Caco-2 (cell line): ENCODE measurements at regions not wholly inside any gene's neighbourhood (a gene's known extent, or its start where the extent isn't known, plus 50 kb on each side); places are given as distances from the start of the nearest gene placed in this dataset.
A peak's percentile ranks its signal among the peaks of the same experiment; 100 is the strongest.

Experiments
- BruUV-seq: library from RNA; stranded (reverse); fragments of 400-500 nt; replicated peaks from 2 replicates; lab custom pipeline; 2021; lab: Mats Ljungman, UMichigan
- CTCF ChIA-PET: fragments of 300-600 bp; sonication (Branson Sonifier 250); formaldehyde crosslinking; loops from one replicate; lab custom pipeline; 2022; ENCODE audit warnings: antibody characterized with exemption; lab: Charles Lee
- POLR2A ChIA-PET: fragments of 300-600 bp; sonication (Branson Sonifier 250); formaldehyde crosslinking; loops from one replicate; lab custom pipeline; 2022; ENCODE audit warnings: antibody characterized with exemption; lab: Charles Lee
- DNase-seq, 2 experiments: peaks; one replicate each; pipeline versions ENCODE4 v3.0.0 to v3.0.0-alpha.2; 2020 to 2022
- H3K27me3 ChIP-seq: replicated peaks from 2 replicates; pipeline ENCODE4 v1.6.0; 2011; ENCODE audit warnings: low read length; ENCODE audit not compliant: control insufficient read depth, insufficient read depth
- H3K36me3 ChIP-seq: 2 replicates; pipeline ENCODE4 v1.5.1; 2011; ENCODE audit warnings: low read length; ENCODE audit not compliant: control insufficient read depth, insufficient read depth
- H3K4me1 ChIP-seq: fragments of 250-450 bp; sonication (Bioruptor Pico); 2 replicates; pipeline ENCODE4 v1.5.1; 2020; ENCODE audit warnings: mild to moderate bottlenecking
- H3K4me3 ChIP-seq: 2 replicates; pipeline ENCODE4 v1.5.1; 2011; ENCODE audit warnings: low read depth, mild to moderate bottlenecking, control low read depth, low read length
- H3K9me3 ChIP-seq: fragments of 250-450 bp; sonication (Bioruptor Pico); 2 replicates; pipeline ENCODE4 v1.5.1; 2020; ENCODE audit warnings: mild to moderate bottlenecking, moderate library complexity
- H3K27ac Mint-ChIP-seq: one replicate; pipeline ENCODE4 v1.8.0; 2022; ENCODE audit warnings: mixed read lengths; ENCODE audit not compliant: unreplicated experiment
- H3K27me3 Mint-ChIP-seq: one replicate; pipeline ENCODE4 v1.8.0; 2022; ENCODE audit warnings: mixed read lengths; ENCODE audit not compliant: insufficient read depth, unreplicated experiment
- H3K36me3 Mint-ChIP-seq: one replicate; pipeline ENCODE4 v1.8.0; 2022; ENCODE audit warnings: mild to moderate bottlenecking, mixed read lengths; ENCODE audit not compliant: insufficient read depth, unreplicated experiment
- H3K4me1 Mint-ChIP-seq: one replicate; pipeline ENCODE4 v1.8.0; 2022; ENCODE audit warnings: low read depth, mixed read lengths; ENCODE audit not compliant: unreplicated experiment
- H3K4me3 Mint-ChIP-seq: one replicate; pipeline ENCODE4 v1.8.0; 2022; ENCODE audit warnings: mild to moderate bottlenecking, moderate library complexity, mixed read lengths; ENCODE audit not compliant: unreplicated experiment
- H3K9me3 Mint-ChIP-seq: one replicate; pipeline ENCODE4 v1.8.0; 2022; ENCODE audit warnings: mixed read lengths; ENCODE audit not compliant: unreplicated experiment
- intact Hi-C: fragments of 100-400 bp; cut with micrococcal nuclease; formaldehyde crosslinking; loops from one replicate; pipeline ENCODE4 v1.10.0; 2022; ENCODE audit not compliant: unreplicated experiment
- TF ChIP-seq, protein P1 (sequence below), 2 experiments: fragments of 200-600 bp in 1 of 2; IDR thresholded peaks; 1 replicate in 1 of 2; 2 replicates in 1 of 2; pipeline versions ENCODE4 v1.5.1 to v1.8.0; 2011 to 2022; ENCODE audit warnings: antibody characterized with exemption in 1 of 2, control low read depth in 1 of 2, inconsistent platforms in 1 of 2, low read depth in 1 of 2, low read length in 1 of 2, mild to moderate bottlenecking in 1 of 2, moderate library complexity in 1 of 2; ENCODE audit not compliant: insufficient read depth in 1 of 2, severe bottlenecking in 1 of 2, unreplicated experiment in 1 of 2

GRCh38 chr4:138910914-138911336, 104.7 kb upstream of the NOCT start:
- no peaks in the 10 kb centered on the region for H3K27me3 ChIP-seq
- H3K4me3 ChIP-seq, result no peak overlapping the region
- H3K9me3 Mint-ChIP-seq, result no peaks in the 10 kb centered on the region
- H3K36me3 Mint-ChIP-seq, result no peaks in the 10 kb centered on the region
- no peaks in the 10 kb centered on the region for H3K36me3 ChIP-seq
- H3K4me3 Mint-ChIP-seq, result peak overlapping the region; percentile 18
- BruUV-seq, result no TSS peak
- peak overlapping the region; percentile 61 for H3K27ac Mint-ChIP-seq
- ChIA-PET CTCF (interaction anchor here (2.1 kb wide), 1 partner anchor 27 kb away, joined by 9 read pairs; no protein-coding TSS in a partner anchor), POLR2A (no interaction called here)
- H3K4me1 ChIP-seq, result peaks cover 13% of the 10 kb centered on the region
- H3K9me3 ChIP-seq, result no peaks in the 10 kb centered on the region
- peaks cover 15% of the 10 kb centered on the region for H3K4me1 Mint-ChIP-seq
- TF ChIP-seq, protein P1, sequence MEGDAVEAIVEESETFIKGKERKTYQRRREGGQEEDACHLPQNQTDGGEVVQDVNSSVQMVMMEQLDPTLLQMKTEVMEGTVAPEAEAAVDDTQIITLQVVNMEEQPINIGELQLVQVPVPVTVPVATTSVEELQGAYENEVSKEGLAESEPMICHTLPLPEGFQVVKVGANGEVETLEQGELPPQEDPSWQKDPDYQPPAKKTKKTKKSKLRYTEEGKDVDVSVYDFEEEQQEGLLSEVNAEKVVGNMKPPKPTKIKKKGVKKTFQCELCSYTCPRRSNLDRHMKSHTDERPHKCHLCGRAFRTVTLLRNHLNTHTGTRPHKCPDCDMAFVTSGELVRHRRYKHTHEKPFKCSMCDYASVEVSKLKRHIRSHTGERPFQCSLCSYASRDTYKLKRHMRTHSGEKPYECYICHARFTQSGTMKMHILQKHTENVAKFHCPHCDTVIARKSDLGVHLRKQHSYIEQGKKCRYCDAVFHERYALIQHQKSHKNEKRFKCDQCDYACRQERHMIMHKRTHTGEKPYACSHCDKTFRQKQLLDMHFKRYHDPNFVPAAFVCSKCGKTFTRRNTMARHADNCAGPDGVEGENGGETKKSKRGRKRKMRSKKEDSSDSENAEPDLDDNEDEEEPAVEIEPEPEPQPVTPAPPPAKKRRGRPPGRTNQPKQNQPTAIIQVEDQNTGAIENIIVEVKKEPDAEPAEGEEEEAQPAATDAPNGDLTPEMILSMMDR (IDR thresholded peaks at IDR 0.05; ENCODE audit: insufficient read depth in 1 of 2, low read depth in 1 of 2, low read length in 1 of 2, severe bottlenecking in 1 of 2, unreplicated experiment in 1 of 2), result no peak
- peak; percentile 65 to 71 for DNase-seq
- intact Hi-C loops, result loop anchor here (1.0 to 10.0 kb wide), 3 partner anchors 13 to 816 kb away; no protein-coding TSS in a partner anchor
- H3K27me3 Mint-ChIP-seq, result no peaks in the 10 kb centered on the region

DNA sequence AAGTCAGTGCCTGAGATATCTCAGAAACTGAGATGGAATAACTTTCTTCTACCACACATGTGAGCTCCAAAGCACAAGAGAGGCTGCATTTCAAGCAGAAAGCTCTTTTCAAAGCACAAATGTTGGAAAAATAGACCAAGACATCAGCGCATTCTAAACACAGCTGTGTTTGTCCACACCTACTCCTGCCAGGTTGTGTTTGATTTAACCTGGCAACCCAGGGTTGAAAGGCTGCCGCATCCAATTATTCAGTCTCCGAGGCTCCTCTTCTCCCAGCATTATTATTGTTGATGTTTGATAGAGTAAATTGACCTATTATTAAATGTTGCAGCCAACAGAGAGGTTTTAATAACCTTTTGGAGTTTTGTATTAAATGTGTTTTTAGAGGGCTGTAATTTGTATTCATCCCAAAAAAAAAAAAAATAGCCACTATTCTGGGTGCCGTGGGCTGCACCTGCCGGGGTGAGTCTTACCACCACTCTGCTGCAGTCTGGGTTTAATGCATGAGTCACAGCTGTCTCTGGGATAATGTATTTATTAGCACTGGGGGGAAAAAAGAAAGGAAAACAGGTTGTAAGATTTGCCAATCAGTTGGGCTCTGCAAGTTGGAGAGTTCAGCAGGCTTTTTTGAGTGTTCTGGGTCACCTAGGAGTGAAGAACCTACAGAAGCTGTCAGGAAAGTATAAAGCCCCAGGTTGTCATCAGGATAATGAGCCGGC, 105.2 kb upstream of the NOCT start:
- Mint-ChIP-seq H3K4me3 (peak overlapping the region; percentile 18), H3K27ac (peak overlapping the region; percentile 61), H3K36me3 (no peaks in the 10 kb centered on the region), H3K27me3 (no peaks in the 10 kb centered on the region), H3K9me3 (no peaks in the 10 kb centered on the region), H3K4me1 (peaks cover 15% of the 10 kb centered on the region)
- CTCF ChIA-PET, result interaction anchor here (2.1 kb wide), 1 partner anchor 28 kb away, joined by 9 read pairs; no protein-coding TSS in a partner anchor
- H3K9me3 ChIP-seq, result peaks cover 3% of the 10 kb centered on the region; the same call in 1 of the 2 replicates
- peaks cover 13% of the 10 kb centered on the region for H3K4me1 ChIP-seq
- intact Hi-C loops, result loop anchor here (1.0 to 10.0 kb wide), 3 partner anchors 12 to 816 kb away; no protein-coding TSS in a partner anchor
- no peaks in the 10 kb centered on the region for H3K27me3 ChIP-seq
- BruUV-seq, result no TSS peak
- H3K36me3 ChIP-seq, result no peaks in the 10 kb centered on the region
- DNase-seq, result no peak
- POLR2A ChIA-PET, result interaction anchor here (0.7 to 1.5 kb wide), 2 partner anchors 12 to 105 kb away, joined by 3 to 9 read pairs; no protein-coding TSS in a partner anchor
- TF ChIP-seq, protein P1 (IDR thresholded peaks at IDR 0.05; ENCODE audit: insufficient read depth in 1 of 2, low read depth in 1 of 2, low read length in 1 of 2, severe bottlenecking in 1 of 2, unreplicated experiment in 1 of 2), result no peak
- H3K4me3 ChIP-seq, result no peak overlapping the region

- Mint-ChIP-seq H3K27ac (no peak overlapping the region), H3K27me3 (no peaks in the 10 kb centered on the region), H3K4me3 (no peak overlapping the region), H3K9me3 (no peaks in the 10 kb centered on the region), H3K4me1 (peaks cover 15% of the 10 kb centered on the region), H3K36me3 (no peaks in the 10 kb centered on the region)
- intact Hi-C loops, result no loop called here
- Histone ChIP-seq H3K36me3 (no peaks in the 10 kb centered on the region), H3K4me1 (peaks cover 13% of the 10 kb centered on the region), H3K27me3 (no peaks in the 10 kb centered on the region), H3K9me3 (peaks cover 3% of the 10 kb centered on the region; the same call in 1 of the 2 replicates), H3K4me3 (no peak overlapping the region)
- DNase-seq, result no peak
- no TSS peak for BruUV-seq
- TF ChIP-seq, protein P1 (IDR thresholded peaks at IDR 0.05; ENCODE audit: insufficient read depth in 1 of 2, low read depth in 1 of 2, low read length in 1 of 2, severe bottlenecking in 1 of 2, unreplicated experiment in 1 of 2), result no peak
- ChIA-PET POLR2A (interaction anchor here (0.7 to 1.5 kb wide), 2 partner anchors 12 to 104 kb away, joined by 3 to 9 read pairs; no protein-coding TSS in a partner anchor), CTCF (no interaction called here)
These were observed 106.0 kb upstream of the NOCT start for GRCh38 chr4:138909587-138909986.
